NT2/D1 (cell line): ENCODE measurements at regions not wholly inside any gene's neighbourhood (a gene's known extent, or its start where the extent isn't known, plus 50 kb on each side); places are given as distances from the start of the nearest gene placed in this dataset.

Experiments
- SUZ12 ChIP-seq: IDR thresholded peaks from 2 replicates; pipeline ENCODE4 v1.6.1; 2011; ENCODE audit not compliant: insufficient read length, insufficient read depth; ENCODE audit errors: extremely low read depth
- YY1 ChIP-seq: IDR thresholded peaks from 2 replicates; pipeline ENCODE4 v1.6.1; 2011; ENCODE audit not compliant: insufficient read length, insufficient read depth
- ZNF274 ChIP-seq: IDR thresholded peaks from 2 replicates; pipeline ENCODE4 v1.6.1; 2011; ENCODE audit warnings: mild to moderate bottlenecking, low read depth, low read length

- TF ChIP-seq YY1 = no peak
- no peak for TF ChIP-seq SUZ12
- no peak for TF ChIP-seq ZNF274
Observed at GRCh38 chr2:167406558-167406957, 518.3 kb downstream of the XIRP2 start.
